Endometrial microvascular endothelial cells (primary cell): ENCODE measurements at regions not wholly inside any gene's neighbourhood (a gene's known extent, or its start where the extent isn't known, plus 50 kb on each side); places are given as distances from the start of the nearest gene placed in this dataset.

ENCODE experiments used
- in situ Hi-C: cut with HindIII; loops from 2 replicates; pipeline ENCODE4 v1.10.0; 2017; ENCODE audit warnings: low sequenced_read_pairs, low pct_unique_long_range_greater_than_20kb; ENCODE audit errors: inconsistent ontology term

DNA sequence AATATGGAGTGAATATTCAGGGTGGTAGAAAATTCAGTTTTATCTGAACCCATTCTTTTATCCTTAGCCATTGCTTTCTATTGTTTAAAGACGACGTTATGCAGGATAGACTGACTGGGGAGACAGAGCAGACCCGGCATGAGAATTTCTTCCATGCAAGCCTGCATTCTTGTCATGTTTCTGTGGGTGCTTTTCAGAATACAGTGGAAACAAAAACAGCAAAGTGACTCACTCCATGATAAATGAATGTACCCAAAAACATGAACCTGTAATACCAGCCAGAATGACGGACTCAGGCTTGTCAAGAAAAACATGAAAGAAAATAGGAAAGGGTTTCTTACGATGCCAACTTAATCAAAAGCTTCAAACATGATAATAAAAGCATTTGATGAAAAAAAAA is 924.0 kb downstream of the EFNB2 start:
- in situ Hi-C loops, result no loop called here

- in situ Hi-C loops, result no loop called here
Observed at GRCh38 chr13:105608104-105608503, 927.4 kb downstream of the EFNB2 start.

GRCh38 chr13:105607426-105607825 is 928.0 kb downstream of the EFNB2 start:
- in situ Hi-C loops, result no loop called here

- in situ Hi-C loops, result no loop called here
Observed at GRCh38 chr13:105607016-105607415, 928.4 kb downstream of the EFNB2 start.

GRCh38 chr13:105602956-105603670 is 932.3 kb downstream of the EFNB2 start:
- in situ Hi-C loops, result no loop called here

GRCh38 chr13:105599477-105600037 is 935.9 kb downstream of the EFNB2 start:
- in situ Hi-C loops, result no loop called here

GRCh38 chr13:105598529-105598928 is 936.9 kb downstream of the EFNB2 start:
- in situ Hi-C loops, result no loop called here

DNA sequence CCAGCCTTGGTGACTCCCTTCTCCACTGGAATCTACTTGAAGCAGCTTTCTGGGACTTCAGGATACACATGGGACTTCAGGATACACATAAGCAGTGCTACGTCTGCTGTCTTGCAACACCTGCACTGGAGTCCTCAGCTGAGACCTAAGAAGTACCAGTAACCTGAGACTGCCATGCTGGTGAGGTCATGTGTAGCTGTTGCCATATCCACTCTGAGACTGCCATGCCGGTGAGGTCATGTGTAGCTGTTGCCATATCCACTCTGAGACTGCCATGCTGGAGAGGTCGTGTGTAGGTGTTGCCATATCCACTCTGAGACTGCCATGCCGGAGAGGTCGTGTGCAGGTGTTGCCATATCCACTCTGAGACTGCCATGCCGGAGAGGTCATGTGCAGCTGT is 937.9 kb downstream of the EFNB2 start:
- in situ Hi-C loops, result no loop called here

DNA sequence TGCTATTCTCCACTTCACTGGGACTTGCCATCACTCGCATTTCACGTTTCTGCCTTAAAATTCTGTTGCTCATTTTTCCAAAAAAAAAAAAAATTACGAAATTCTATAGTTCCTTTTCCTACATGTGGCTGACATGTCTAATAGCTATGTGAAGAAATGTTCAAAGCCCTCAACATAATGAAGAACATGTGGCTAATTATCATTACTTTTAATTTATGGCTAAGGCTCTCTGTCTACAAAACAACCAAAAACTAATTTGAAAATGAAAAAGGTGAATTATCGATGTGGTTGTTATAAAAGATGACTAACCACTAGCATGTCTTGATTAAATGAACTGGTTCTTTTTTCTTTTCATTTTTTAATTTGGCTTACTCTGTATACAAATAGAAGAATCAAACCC is 940.0 kb downstream of the EFNB2 start:
- in situ Hi-C loops, result no loop called here

DNA sequence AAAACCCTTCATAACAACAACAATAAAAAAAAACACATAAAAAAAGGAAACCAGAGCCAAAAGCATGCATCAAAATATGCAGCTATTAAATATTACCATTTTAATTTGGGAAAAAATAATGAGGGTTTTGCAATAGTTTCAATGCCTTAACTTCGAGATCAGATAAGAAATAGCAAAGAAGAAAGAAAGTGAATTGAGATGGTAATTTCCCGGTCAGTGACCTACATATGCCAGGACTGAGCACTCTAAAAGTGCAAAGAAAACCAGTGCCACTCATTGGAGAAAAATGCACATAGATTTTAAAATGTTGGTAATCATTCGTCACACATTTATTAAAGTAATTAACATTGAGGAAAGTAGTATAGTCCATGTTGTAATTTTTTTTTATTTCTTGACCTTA is 944.2 kb downstream of the EFNB2 start:
- in situ Hi-C loops, result no loop called here

DNA sequence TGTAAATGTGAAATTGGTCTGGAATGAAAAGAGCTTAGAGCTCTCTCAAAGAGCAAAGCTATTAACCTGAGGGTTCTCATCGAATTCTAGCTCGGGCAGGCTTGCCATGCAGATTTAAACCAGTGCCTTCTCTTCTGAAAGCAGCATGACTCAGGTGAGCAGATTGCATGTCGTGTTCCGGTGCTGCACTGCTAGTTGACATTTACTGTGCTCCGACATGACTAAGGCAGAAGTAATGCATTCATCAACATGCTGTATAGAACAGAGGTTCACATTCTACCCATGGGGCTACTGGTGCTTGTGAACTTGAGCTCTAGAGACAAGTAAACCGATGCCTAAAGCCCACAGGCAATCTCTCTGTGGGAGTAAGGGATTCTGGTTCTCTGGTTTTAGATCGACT is 947.7 kb downstream of the EFNB2 start:
- in situ Hi-C loops, result no loop called here

DNA sequence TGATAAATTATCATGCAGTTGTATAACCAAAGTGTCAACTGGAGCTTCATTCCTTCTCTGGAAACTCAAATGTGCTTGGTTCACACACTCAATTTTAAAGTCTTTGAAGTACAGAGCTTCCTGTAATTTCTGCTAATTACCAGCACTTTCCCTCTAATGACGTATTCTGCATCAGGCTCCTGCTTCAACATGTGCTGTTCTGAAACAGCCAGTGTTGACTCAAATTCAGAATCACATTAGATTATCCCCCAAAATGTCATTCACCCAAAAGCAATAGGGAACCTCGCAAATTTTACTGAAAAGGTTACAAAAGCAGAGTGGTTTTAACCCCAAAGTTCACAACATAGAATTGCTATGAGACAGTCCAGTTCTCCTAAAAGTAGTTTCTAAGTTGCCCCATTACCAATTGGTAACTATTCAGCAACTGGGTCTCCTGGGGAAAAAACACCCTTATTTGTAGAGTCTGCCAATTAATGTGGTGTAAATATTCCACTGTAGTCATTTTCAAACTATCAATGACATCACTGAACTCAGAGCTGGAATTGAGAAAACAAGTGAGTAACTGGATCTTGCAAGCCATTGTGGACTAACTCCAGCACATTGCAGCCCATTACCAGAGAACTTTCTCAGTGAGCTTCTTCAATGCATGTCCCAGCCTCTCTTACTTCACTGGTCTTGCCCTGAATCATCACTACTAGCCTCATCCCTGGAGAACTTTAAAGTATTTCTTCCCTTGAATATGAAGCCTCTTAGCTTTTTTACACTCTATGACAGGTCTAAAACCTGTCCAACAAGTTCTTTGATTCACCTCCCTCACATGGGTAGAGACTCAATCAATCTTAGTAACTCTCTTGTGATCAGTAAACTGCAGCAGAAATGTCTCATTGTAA is 955.4 kb downstream of the EFNB2 start:
- in situ Hi-C loops, result no loop called here

- in situ Hi-C loops, result no loop called here
Observed at GRCh38 chr13:105573136-105573535, 962.3 kb downstream of the EFNB2 start.

DNA sequence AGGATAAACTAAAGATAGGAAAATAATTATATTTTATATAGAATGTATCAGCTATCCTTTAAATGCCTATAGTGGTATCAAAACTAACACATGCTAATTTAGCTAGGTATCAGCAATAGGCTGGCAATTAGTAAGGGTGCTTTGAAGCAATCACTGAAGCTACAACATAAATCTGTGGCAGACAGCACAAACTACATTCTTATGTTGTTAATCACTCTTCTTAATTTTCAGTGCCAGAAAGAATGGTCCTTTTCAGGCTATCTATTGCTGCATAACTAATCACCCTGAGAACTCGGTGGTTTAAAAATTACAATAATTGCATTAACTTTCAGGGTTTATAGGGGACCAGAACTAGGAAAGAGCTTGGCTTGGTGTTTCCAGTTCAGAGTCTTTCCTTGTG is 963.1 kb downstream of the EFNB2 start:
- in situ Hi-C loops, result no loop called here

DNA sequence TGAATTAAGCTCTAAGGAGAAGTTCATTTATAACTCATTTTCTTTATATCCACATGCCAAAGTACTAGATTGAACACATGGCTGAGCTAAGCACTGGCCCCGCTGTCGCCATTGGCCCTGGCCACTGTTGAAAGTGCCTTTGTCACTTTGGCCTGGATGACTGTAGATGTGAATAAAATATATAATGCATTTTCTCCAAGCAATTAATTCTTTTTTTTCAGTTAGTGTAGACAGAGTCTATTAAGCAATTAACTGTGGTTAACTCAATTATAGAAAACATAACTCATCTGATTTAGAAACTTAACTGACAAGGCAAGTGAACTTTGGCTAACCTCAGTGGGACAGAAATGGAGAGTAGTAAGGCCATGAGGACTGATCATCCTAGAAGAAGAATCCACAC is 965.6 kb downstream of the EFNB2 start:
- in situ Hi-C loops, result no loop called here

- in situ Hi-C loops, result no loop called here
Observed at GRCh38 chr13:105567951-105568525, 967.4 kb downstream of the EFNB2 start.

DNA sequence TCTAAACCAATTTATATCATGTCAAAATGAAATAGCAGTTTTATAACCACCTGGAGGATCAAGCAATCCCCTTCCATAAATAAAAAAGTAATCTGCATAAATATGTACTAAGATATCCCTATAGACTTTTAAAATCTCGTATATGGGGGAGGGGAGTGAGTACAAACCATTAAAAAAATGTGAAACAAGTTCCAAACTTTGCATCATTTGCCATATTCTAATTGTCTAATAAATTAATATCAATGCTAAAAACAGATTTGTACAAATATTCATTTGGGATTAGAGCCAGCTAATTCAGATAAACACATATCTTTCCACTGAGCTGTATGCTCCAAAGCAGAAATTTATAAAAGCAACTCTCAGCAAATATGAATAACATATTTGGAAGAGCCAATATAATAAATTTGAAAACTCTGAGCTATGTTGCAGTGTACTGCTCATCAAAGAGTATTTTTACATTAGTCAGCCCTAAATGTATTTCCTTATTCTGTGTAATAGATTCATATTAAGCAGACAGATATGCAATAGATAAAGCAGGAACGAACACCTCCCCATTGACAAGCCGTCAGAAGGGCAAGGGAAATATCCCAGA is 970.2 kb downstream of the EFNB2 start:
- in situ Hi-C loops, result no loop called here

DNA sequence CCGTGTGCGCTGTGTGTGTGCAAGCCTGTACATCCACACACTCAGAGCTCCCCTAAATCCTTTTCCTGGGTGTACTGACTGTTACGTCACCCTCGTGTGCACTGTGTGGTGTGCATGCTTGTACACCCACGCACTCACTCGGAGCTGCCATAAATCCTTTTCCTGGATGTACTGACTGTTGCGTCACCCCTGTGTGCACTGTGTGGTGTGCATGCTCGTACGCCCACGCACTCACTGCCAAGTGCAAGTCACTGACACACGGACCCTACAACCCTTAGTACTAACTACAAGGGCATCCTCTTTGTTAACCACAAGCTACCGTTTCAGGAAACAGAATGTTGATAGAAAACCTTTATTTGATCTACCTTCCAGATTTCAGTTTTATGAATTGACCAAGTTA is 983.4 kb downstream of the EFNB2 start:
- in situ Hi-C loops, result no loop called here

DNA sequence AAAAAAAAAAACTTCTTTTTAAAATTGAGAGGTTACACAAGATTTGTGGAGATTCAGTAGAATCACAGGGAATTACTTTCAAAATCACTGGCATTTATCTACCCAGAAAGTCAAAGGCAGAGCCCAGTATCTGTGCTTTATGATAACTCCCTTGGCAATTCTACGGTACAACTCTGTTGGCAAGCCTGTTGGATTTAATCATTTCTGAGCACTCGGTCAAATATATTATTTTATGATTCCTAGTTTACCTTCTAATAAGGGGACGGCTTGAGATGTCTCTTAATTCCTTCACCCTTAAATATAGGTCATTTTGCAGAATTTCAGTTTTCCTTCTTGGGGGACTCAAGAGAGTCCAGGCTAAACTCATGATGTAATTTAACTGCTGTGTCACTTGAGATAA is 987.6 kb downstream of the EFNB2 start:
- in situ Hi-C loops, result no loop called here
